ENCODE measurements at regions not wholly inside any gene's neighbourhood (a gene's known extent, or its start where the extent isn't known, plus 50 kb on each side); places are given as distances from the start of the nearest gene placed in this dataset.

DNA sequence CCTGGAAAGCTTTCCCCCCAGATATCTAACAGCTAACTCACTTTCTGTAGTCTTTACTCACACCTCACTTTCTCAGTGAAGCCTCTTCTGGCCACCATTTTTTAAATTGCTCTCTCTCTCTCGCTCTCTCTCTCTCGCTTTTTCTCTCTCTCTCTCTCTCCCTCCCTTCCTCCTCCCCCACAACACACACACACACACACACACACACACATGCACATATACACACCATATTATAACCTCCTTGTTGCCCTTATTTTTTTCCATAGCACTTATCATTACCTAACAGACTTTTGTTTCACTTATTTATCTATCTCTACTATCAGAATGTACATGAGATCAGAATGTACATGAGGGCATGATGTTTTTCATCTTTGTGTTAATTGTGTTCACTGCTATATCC is 156.8 kb downstream of the DUSP6 start:
- no peak for TF ChIP-seq EZH2 (IDR thresholded peaks at IDR 0.05; ENCODE audit: borderline replicate concordance, low read length)
- no peak for TF ChIP-seq CTCF (conservative IDR thresholded peaks at IDR 0.05 in 1 of 2, IDR thresholded peaks at IDR 0.05 in 1 of 2; ENCODE audit: extremely low read depth in 1 of 2, insufficient read depth in 1 of 2, low read depth in 1 of 2, low read length in 2 of 2)

All from mammary epithelial cell (primary cell).